ENCODE measurements at regions not wholly inside any gene's neighbourhood (a gene's known extent, or its start where the extent isn't known, plus 50 kb on each side); places are given as distances from the start of the nearest gene placed in this dataset.

DNA sequence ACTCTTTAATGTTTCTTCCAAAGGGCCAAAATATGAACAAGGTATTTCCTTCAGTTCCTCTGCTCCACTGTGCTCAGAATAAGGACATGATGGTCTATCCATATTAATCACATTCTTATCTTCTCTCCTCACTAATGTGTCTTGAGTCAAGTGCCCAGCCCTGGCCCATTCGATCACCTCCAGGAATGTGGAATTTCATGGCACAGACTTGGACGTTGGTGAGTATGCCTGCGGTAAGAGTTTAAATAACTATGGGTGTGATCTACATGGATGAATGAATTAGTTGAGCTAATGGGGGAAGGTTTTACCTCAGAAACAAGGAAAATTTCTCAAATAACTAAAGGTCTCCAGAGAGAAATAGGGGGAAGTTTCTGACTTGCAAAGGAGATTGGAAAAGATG, 174.0 kb downstream of the NPFFR2 start:
- TF ChIP-seq, protein P1, sequence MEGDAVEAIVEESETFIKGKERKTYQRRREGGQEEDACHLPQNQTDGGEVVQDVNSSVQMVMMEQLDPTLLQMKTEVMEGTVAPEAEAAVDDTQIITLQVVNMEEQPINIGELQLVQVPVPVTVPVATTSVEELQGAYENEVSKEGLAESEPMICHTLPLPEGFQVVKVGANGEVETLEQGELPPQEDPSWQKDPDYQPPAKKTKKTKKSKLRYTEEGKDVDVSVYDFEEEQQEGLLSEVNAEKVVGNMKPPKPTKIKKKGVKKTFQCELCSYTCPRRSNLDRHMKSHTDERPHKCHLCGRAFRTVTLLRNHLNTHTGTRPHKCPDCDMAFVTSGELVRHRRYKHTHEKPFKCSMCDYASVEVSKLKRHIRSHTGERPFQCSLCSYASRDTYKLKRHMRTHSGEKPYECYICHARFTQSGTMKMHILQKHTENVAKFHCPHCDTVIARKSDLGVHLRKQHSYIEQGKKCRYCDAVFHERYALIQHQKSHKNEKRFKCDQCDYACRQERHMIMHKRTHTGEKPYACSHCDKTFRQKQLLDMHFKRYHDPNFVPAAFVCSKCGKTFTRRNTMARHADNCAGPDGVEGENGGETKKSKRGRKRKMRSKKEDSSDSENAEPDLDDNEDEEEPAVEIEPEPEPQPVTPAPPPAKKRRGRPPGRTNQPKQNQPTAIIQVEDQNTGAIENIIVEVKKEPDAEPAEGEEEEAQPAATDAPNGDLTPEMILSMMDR (optimal IDR thresholded peaks at IDR 0.05 in 1 of 3, IDR thresholded peaks at IDR 0.05 in 1 of 3, conservative IDR thresholded peaks at IDR 0.05 in 1 of 3; ENCODE audit: extremely low read depth in 1 of 3, insufficient read depth in 2 of 3, low read length in 3 of 3) = no peak
- TF ChIP-seq EZH2 (IDR thresholded peaks at IDR 0.05; ENCODE audit: low read length) = no peak

Data from keratinocyte (primary cell).